GM21529 (cell line): ENCODE measurements at regions not wholly inside any gene's neighbourhood (a gene's known extent, or its start where the extent isn't known, plus 50 kb on each side); places are given as distances from the start of the nearest gene placed in this dataset.

Experiments used
- ATAC-seq: cut with Tn5 transposase; IDR thresholded peaks from one replicate; pipeline ENCODE4 v1.9.1; 2021; ENCODE audit not compliant: unreplicated experiment

DNA sequence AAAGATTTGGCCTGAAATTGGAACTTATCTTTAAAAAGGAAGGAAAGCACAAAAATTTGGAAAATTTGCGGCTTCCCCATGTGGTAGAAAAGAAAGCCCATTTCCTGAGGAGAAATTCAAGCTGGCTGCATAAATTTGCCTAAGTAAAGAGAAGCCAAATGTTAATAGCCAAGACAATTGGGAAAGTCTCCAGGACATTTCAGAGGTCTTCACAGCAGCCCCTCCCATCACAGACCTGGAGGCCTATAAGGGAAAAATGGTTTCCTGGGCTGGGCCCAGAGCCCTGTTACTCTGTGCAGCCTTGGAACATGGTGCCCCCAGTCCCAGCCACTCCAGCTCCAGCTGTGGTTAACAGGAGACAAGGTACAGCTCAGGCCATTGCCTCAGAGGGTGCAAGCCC is 736.5 kb downstream of the HACE1 start:
- ATAC-seq = no peak

DNA sequence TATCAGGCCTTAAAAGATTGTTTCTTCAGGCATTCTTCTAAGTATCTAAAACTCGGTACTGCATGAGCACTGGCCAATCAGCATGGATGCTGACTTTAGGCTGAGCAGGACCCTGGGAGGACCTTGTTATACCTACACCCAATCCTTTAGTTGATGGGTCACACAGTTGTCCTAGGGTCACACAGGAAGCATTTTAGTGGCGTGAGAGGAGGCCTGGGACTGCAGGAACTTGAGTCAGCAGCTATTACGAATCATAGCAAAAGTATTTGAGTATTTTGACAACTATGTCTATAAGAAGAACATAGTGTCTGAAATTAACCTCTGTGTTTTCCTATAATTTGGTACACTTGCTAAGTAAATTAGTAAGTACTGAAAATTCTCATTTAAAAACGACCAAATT is 741.4 kb downstream of the HACE1 start:
- ATAC-seq = no peak

DNA sequence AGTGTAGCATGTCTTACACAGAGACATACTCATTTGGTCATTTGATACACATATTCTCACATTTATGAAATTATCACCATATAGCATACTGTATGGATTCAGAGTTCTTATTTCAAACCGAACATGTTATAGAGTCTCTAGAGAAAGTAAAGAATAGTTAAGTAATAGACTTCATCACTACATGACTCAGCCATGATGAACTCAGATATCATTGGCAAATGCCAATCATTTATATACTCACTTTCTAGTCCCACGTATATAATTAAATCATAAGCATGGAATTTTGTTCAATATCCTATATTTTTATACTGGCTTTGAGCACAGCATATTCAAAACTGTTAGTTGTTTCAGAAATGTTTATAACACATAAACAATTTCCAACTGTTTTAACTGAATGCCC is 749.9 kb downstream of the HACE1 start:
- ATAC-seq = no peak

- ATAC-seq = no peak
Measured at GRCh38 chr6:104108634-104109033, 751.1 kb downstream of the HACE1 start.

DNA sequence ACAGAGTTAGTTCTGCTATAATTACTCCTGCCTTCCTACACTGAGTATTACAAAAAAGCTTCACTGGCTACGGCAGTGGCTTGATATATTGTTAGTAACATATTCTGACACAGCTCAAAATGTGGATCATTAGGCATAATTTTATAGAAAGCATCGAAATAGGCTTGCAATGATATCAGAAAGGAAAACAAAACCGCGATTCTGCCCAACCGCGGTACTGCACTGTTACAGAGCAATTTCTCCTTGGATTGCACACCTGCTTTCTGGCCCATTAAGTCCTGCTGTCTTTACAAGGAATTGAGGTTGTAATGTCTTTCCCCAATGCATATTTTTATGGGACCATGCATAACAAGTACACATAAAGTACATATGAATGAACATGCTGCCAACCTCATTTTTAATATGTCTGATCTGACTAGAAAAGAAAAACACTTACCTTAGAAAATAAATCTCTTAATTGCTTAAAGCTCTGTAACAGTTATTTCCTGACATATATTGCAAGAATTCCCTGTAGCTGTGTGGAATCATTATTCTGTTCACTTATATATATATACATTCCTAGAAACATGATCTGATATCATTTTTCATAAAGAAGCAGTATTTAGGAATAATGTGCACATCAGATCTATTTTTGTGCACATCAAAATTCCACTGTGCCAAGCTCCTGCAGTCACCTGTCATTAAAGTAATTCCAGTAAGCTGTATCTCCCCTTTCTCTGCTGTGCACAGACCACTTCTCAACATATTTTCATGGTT is 763.9 kb downstream of the HACE1 start:
- no peak for ATAC-seq

- ATAC-seq = no peak
Measured at GRCh38 chr6:104087765-104088164, 772.0 kb downstream of the HACE1 start.

GRCh38 chr6:104068281-104068680 is 791.4 kb downstream of the HACE1 start:
- no peak for ATAC-seq

GRCh38 chr6:104064876-104065275 is 794.8 kb downstream of the HACE1 start:
- ATAC-seq = no peak

DNA sequence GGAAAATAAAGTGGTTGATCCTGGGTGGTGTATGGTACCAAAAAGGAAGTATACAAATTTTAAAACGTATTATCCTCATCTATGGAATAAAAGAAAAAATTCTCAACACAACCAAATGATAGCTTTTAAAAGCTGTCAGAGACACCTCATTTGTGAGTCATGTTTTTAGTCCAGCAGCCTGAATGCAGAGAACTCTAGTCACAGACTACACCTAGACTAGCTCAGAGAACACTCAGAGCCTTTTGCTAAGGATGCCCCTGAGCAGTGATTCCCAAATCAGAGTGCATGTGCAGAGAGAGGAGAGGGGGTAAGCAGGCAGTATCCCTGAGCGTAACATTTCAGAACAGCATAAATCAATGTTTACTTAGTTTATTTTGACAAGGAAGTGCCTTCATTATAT is 809.3 kb downstream of the HACE1 start:
- no peak for ATAC-seq

- no peak for ATAC-seq
Measured at GRCh38 chr6:104046426-104046825, 813.3 kb downstream of the HACE1 start.

DNA sequence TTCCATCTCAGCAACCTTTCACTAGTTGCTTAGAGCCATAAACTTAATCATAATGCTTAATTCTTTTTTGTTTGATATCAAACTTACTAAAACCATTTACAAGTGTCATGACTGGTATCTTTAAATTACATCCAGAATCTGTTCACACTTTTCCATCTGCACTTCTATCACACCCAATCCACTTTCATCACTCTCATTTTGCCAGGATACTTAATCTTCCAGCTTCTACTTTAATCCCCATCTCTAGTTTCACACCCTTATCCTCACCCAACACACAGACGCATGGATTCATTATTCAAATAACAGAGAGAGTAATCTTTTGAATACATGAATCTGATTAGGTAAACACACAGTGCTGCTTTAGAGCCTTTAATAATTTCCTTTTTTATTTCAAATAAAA is 828.4 kb downstream of the HACE1 start:
- no peak for ATAC-seq

DNA sequence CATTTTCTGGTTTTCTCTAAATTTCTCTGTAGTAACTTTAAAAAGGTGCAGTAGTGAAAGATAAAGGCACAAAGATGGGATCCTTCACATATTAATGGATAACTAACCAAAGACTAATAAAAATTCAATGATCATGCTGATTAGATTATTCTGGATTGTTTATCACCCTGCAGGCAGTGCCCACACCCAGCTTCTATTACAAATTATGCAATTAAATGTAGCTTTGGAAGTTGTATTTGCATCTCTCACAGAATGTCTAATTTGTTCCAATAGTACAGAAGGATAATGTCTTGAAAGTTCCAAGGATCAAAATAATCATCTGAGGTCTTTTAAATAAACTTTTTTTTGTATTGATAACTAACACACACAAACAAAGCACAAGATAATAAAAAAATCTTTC is 837.6 kb downstream of the HACE1 start:
- no peak for ATAC-seq

- ATAC-seq = no peak
Measured at GRCh38 chr6:104019075-104019753, 840.5 kb downstream of the HACE1 start.

- ATAC-seq = no peak
Measured at GRCh38 chr6:104017410-104018381, 842.0 kb downstream of the HACE1 start.

DNA sequence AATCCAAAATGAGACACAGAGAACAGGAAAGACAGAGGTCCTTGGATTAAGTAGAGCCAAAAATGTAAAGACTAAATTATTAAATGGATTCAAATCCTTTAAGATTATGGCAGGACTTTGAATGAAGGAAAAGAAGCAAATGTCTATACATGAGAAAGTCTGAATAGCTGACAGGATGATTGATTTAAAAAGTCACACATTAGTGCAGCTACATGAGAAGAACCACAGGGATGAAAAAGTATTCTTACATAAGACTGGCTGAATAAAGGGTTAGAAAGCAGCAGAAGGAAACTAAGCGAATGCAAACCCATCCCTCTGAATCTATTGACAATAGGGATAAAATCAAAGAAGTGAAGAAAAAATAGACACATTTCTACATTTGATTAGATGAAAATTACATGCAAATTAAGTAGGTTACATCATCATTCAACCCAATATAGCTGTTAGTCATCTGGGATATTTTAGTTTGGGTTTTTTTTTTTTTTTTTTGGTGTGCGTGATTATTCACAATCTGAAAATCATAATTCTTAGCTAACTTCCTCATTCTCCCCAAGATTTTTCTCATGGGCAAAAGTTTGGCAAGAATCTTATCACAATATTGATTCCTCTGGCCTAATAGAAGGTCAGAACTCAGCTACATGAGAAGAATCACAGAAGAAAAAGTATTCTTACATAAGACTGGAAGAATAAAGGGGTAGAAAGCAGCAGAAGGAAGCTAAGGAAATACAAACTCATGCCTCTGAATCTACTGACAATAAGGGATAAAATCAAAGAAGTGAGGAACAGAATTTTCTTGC is 845.4 kb downstream of the HACE1 start:
- no peak for ATAC-seq

DNA sequence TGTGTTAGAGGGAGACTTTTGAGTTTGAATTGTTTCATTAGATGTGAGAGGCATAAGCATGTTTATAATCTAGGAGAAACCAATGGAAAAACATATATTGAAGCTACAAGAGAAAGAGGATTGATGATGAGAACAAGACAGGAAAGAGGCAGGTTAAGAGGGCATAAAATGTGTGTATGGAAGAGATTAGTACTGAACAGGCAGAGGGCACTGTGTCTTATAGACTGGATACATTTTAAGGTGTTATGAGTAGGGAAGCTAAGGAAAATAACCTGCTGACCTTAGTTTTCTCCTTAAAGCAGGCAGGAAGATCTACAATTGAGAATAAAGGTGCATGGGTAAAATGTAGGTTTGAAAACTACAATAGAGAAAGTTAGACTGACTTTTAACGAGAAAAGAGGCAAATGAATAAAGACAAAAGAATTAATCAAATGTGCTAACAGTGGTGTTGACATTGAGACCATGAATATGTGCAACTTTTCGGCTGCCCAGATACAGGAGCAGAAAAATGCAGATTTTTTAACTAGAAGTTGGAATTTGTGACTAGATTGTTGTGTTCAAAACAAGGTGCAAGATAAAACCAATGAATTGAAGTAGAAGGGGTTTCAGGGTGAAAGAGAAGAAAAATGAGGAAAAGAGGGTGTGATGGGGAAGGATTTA is 846.3 kb downstream of the HACE1 start:
- no peak for ATAC-seq

- ATAC-seq = no peak
Measured at GRCh38 chr6:104010897-104011296, 848.8 kb downstream of the HACE1 start.

DNA sequence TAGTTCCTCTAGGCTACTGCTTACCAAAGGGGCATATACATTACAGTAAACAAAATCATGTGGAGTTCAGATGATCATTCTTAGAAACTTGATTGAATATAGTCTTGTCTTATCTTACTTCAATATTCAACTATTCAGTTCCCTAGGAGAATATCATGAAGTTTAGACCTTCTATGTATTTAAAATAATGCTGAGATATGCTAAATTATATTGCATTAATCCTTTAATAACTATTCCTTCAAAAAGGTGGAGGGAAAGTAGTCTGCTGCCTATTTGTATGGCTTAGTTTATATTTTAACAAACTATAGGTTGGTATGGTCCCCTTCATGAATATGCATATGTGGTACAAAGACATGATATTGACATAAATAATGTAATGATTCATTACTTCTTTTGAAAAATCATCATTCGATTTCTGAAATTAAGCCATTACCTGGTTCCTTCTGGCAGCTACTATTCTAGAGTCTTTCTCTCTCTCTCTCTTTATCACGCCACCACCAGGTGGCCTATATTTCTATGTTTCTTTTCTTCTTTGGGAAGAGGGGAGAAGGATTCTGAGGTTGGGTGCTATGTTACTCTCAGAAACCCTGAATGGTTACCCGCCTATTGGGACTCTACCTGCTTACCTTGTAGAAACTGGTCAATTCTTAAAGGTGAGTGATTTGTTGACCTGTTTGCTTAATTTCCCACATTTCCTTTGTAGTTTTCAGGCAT is 855.8 kb downstream of the HACE1 start:
- ATAC-seq = no peak

DNA sequence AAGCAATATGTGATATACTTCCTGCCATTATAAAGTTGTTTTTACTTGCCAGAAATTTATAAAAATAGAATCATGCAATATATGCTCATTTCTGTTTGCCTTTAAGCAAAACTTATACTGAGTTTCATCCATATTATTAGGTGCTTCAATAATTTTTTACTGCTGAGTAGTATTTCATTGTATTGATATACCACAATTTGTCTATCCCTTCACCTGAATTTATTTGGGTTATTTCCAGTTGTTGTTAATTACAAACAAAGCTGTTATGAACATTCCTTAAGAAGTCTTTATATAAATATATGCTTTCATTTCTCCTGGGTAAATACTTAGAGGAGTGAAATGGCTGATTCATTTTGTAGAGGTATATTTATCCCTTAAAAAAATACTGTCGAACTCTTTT is 864.1 kb downstream of the HACE1 start:
- ATAC-seq = no peak

DNA sequence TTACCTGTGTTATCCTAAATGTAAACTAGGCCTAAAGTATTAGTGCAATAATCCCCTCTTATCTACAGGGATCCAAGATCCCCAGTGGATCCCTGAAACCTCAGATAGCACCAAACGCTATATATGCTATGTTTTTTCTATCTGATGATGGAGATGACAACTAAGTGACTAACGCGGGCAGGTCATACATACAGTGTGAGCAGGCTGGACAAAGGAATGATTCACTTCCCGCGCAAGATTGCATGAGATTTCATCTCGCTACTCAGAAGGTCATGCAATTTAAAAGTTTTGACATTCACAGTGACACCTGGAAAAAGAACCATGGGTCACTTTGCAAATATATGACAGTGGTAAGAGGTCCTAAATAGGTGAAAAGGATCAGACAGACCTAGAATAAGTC is 875.9 kb downstream of the HACE1 start:
- no peak for ATAC-seq
